B cell (primary cell): ENCODE measurements at regions not wholly inside any gene's neighbourhood (a gene's known extent, or its start where the extent isn't known, plus 50 kb on each side); places are given as distances from the start of the nearest gene placed in this dataset.

ENCODE experiments used
- ATAC-seq: fragments of 200-7000 bp; cut with Tn5 transposase; one replicate; pipeline ENCODE4 v1.10.0; 2021; ENCODE audit warnings: low read depth, mild to moderate bottlenecking, moderate number of reproducible peaks, moderate library complexity
- CTCF ChIA-PET: fragments of 350-600 bp; sonication (Branson Sonifier 250); formaldehyde crosslinking; loops from one replicate; lab custom pipeline; 2021; ENCODE audit warnings: antibody characterized with exemption, inconsistent platforms; lab: Charles Lee
- POLR2A ChIA-PET: fragments of 350-600 bp; sonication (Branson Sonifier 250); formaldehyde crosslinking; loops from one replicate; lab custom pipeline; 2021; ENCODE audit warnings: antibody characterized with exemption; lab: Charles Lee
- DNase-seq: peaks from one replicate; pipeline ENCODE4 v3.0.0; 2013
- H2AFZ ChIP-seq: 2 replicates; pipeline ENCODE4 v1.6.1; 2012; ENCODE audit warnings: mild to moderate bottlenecking, low read depth, low read length; ENCODE audit not compliant: insufficient read depth, poor library complexity, severe bottlenecking
- H3K27ac ChIP-seq, 2 donors: 1 replicate in 1 of 2; 2 replicates in 1 of 2; pipeline ENCODE4 v1.5.1; 2012 to 2013; ENCODE audit warnings: low read length in 2 of 2, mild to moderate bottlenecking in 2 of 2, moderate library complexity in 1 of 2
- H3K27me3 ChIP-seq, 4 experiments: fragments of 200-600 bp in 1 of 4; sonication (generic) in 1 of 4; replicated peaks in 1 of 4; 1 replicate in 2 of 4; 2 replicates in 2 of 4; pipeline versions ENCODE4 v1.6.1 to v1.7.0; 2013 to 2016; ENCODE audit warnings: low read length in 3 of 4, mild to moderate bottlenecking in 2 of 4, mixed read lengths in 1 of 4, moderate library complexity in 1 of 4; ENCODE audit not compliant: insufficient read depth in 4 of 4, control insufficient read depth in 3 of 4; ENCODE audit errors: control extremely low read depth in 1 of 4
- H3K36me3 ChIP-seq, 2 experiments: replicated peaks in 1 of 2; 1 replicate in 1 of 2; 2 replicates in 1 of 2; pipeline versions ENCODE4 v1.6.1 to v1.7.1; 2013; ENCODE audit warnings: low read length in 1 of 2; ENCODE audit not compliant: insufficient read depth in 2 of 2, control insufficient read depth in 1 of 2; ENCODE audit errors: control extremely low read depth in 1 of 2, extremely low read depth in 1 of 2
- H3K4me1 ChIP-seq, 2 donors: fragments of 200-600 bp in 1 of 2; sonication (generic) in 1 of 2; 1 replicate in 1 of 2; 2 replicates in 1 of 2; pipeline versions ENCODE4 v1.5.1 to v1.6.1; 2013 to 2017; ENCODE audit warnings: low read length in 2 of 2; ENCODE audit not compliant: control insufficient read depth in 2 of 2, insufficient read depth in 2 of 2
- H3K4me2 ChIP-seq: replicated peaks from 2 replicates; pipeline ENCODE3; 2012; ENCODE audit warnings: mild to moderate bottlenecking, low read depth, low read length; ENCODE audit not compliant: poor library complexity, severe bottlenecking
- H3K4me3 ChIP-seq, 5 experiments: fragments of 200-600 bp in 1 of 5; sonication (generic) in 1 of 5; 1 replicate in 3 of 5; 2 replicates in 2 of 5; pipeline versions ENCODE4 v1.5.1 to v1.7.0; 2011 to 2016; ENCODE audit warnings: low read length in 4 of 5, mild to moderate bottlenecking in 4 of 5, low read depth in 2 of 5, control low read depth in 1 of 5, moderate library complexity in 1 of 5; ENCODE audit not compliant: insufficient read depth in 1 of 5; ENCODE audit errors: control extremely low read depth in 1 of 5, extremely low read depth in 1 of 5
- H3K79me2 ChIP-seq: fragments of 200-600 bp; sonication (generic); one replicate; pipeline ENCODE4 v1.6.0; 2016; ENCODE audit warnings: low read length; ENCODE audit not compliant: control insufficient read depth, insufficient read depth
- H3K9ac ChIP-seq: fragments of 200-600 bp; sonication (generic); 2 replicates; pipeline ENCODE4 v1.6.1; 2017; ENCODE audit warnings: mild to moderate bottlenecking, low read length, moderate library complexity
- H3K9me3 ChIP-seq, 3 donors: one replicate each; pipeline versions ENCODE4 v1.6.1 to v1.7.1; 2013; ENCODE audit warnings: low read length in 2 of 3; ENCODE audit not compliant: control insufficient read depth in 2 of 3, insufficient read depth in 1 of 3; ENCODE audit errors: control extremely low read depth in 1 of 3
- H4K20me1 ChIP-seq: 2 replicates; pipeline ENCODE4 v1.6.0; 2012; ENCODE audit warnings: mild to moderate bottlenecking, low read length; ENCODE audit not compliant: insufficient read depth, control insufficient read depth, poor library complexity, severe bottlenecking
- H3K27ac Mint-ChIP-seq: one replicate; pipeline ENCODE4 v1.8.0; 2021; ENCODE audit warnings: mixed read lengths
- H3K27me3 Mint-ChIP-seq: one replicate; pipeline ENCODE4 v1.8.0; 2021; ENCODE audit warnings: mixed read lengths
- H3K4me1 Mint-ChIP-seq: one replicate; pipeline ENCODE4 v1.8.0; 2021; ENCODE audit warnings: mixed read lengths
- H3K4me3 Mint-ChIP-seq: one replicate; pipeline ENCODE4 v1.8.0; 2021; ENCODE audit warnings: mixed read lengths
- H3K9me3 Mint-ChIP-seq: one replicate; pipeline ENCODE4 v1.8.0; 2022; ENCODE audit warnings: mixed read lengths; ENCODE audit not compliant: insufficient read depth
- CTCF ChIP-seq: fragments of 200-600 bp; IDR thresholded peaks from one replicate; pipeline ENCODE4 v1.8.0; 2022; ENCODE audit warnings: antibody characterized with exemption, mild to moderate bottlenecking
- EZH2 ChIP-seq: IDR thresholded peaks from 2 replicates; pipeline ENCODE4 v1.6.1; 2012; ENCODE audit warnings: borderline replicate concordance, low read depth, mild to moderate bottlenecking, moderate library complexity, low read length; ENCODE audit not compliant: insufficient read depth, poor library complexity, severe bottlenecking
- WGBS: methylation state at CpG from one replicate; pipeline ENCODE4 v1.1.5; 2013; ENCODE audit warnings: missing lambda C conversion rate; ENCODE audit not compliant: insufficient coverage; 5-methylcytosine and 5-hydroxymethylcytosine counted together
- intact Hi-C: fragments of 100-400 bp; cut with micrococcal nuclease; formaldehyde crosslinking; loops from one replicate; pipeline ENCODE4 v1.10.0; 2022

GRCh38 chr2:56709181-56709580, 525.4 kb downstream of the CCDC85A start:
- Histone ChIP-seq H3K4me3 (no peak overlapping the region), H3K79me2 (no peaks in the 10 kb centered on the region), H2AFZ (no peak overlapping the region), H3K9ac (no peak overlapping the region), H4K20me1 (no peaks in the 10 kb centered on the region), H3K36me3 (no peaks in the 10 kb centered on the region), H3K27ac (no peak overlapping the region), H3K27me3 (no peaks in the 10 kb centered on the region), H3K9me3 (no peaks in the 10 kb centered on the region), H3K4me1 (no peaks in the 10 kb centered on the region), H3K4me2 (no peak overlapping the region)
- DNase-seq (no peak), ATAC-seq (no peak)
- Mint-ChIP-seq H3K4me1 (no peaks in the 10 kb centered on the region), H3K27me3 (no peaks in the 10 kb centered on the region), H3K9me3 (peaks cover 3% of the 10 kb centered on the region), H3K4me3 (no peak overlapping the region), H3K27ac (no peak overlapping the region)
- POLR2A ChIA-PET: no interaction called here
- 90% methylated on average over 2 of the region's 3 CpGs for WGBS
- intact Hi-C loops: no loop called here
- TF ChIP-seq EZH2 (no peak), CTCF (no peak)
- CTCF ChIA-PET: no interaction called here

- WGBS: no CpG with 5 or more reads among the region's 5 CpGs
- Mint-ChIP-seq H3K27me3 (no peaks in the 10 kb centered on the region), H3K4me3 (no peak overlapping the region), H3K27ac (no peak overlapping the region), H3K9me3 (peaks cover 5% of the 10 kb centered on the region), H3K4me1 (no peaks in the 10 kb centered on the region)
- Histone ChIP-seq H3K4me2 (no peak overlapping the region), H3K9ac (no peak overlapping the region), H3K27me3 (no peaks in the 10 kb centered on the region), H4K20me1 (no peaks in the 10 kb centered on the region), H3K36me3 (no peaks in the 10 kb centered on the region), H3K27ac (no peak overlapping the region), H3K9me3 (no peaks in the 10 kb centered on the region), H2AFZ (no peak overlapping the region), H3K4me1 (no peaks in the 10 kb centered on the region), H3K79me2 (no peaks in the 10 kb centered on the region), H3K4me3 (no peak overlapping the region)
- intact Hi-C loops: no loop called here
- ChIA-PET POLR2A (no interaction called here), CTCF (no interaction called here)
- DNase-seq (no peak), ATAC-seq (no peak)
- TF ChIP-seq CTCF: no peak
- no peak for TF ChIP-seq EZH2
Measured at GRCh38 chr2:56713161-56713676, 529.4 kb downstream of the CCDC85A start.
